Right hindlimb (tissue), 1 donor: ENCODE measurements at regions not wholly inside any gene's neighbourhood (a gene's known extent, or its start where the extent isn't known, plus 50 kb on each side); places are given as distances from the start of the nearest gene placed in this dataset.
"Not testable (repeated sequence)": the region's sequence is repeated elsewhere in the genome, so short reads cannot be mapped to it uniquely, and the experiment has no call there.

Experiments used
- DNase-seq: peaks from one replicate; pipeline ENCODE4 v3.0.0-alpha.2; 2018

- no peak for DNase-seq
These were observed 787.7 kb upstream of the TMEM132C start for GRCh38 chr12:127479256-127479655.

- DNase-seq: no peak
These were observed 786.1 kb upstream of the TMEM132C start for GRCh38 chr12:127480775-127481314.

- DNase-seq: no peak
These were observed 784.0 kb upstream of the TMEM132C start for GRCh38 chr12:127482950-127483349.

GRCh38 chr12:127485528-127485927 is 781.4 kb upstream of the TMEM132C start:
- no peak for DNase-seq

GRCh38 chr12:127487031-127487430 is 779.9 kb upstream of the TMEM132C start:
- DNase-seq: no peak

GRCh38 chr12:127489061-127489460 is 777.9 kb upstream of the TMEM132C start:
- no peak for DNase-seq

GRCh38 chr12:127494961-127495915 is 771.7 kb upstream of the TMEM132C start:
- DNase-seq: no peak

- no peak for DNase-seq
These were observed 770.7 kb upstream of the TMEM132C start for GRCh38 chr12:127496255-127496654.

- no peak for DNase-seq
These were observed 766.4 kb upstream of the TMEM132C start for GRCh38 chr12:127500512-127501035.

GRCh38 chr12:127501916-127502315 is 765.1 kb upstream of the TMEM132C start:
- DNase-seq: no peak

- DNase-seq: no peak
These were observed 763.7 kb upstream of the TMEM132C start for GRCh38 chr12:127503246-127503645.

GRCh38 chr12:127503996-127504395 is 763.0 kb upstream of the TMEM132C start:
- not testable (repeated sequence) for DNase-seq

GRCh38 chr12:127504874-127505273 is 762.1 kb upstream of the TMEM132C start:
- no peak for DNase-seq

- no peak for DNase-seq
These were observed 759.6 kb upstream of the TMEM132C start for GRCh38 chr12:127507341-127507740.

- DNase-seq: no peak
These were observed 757.7 kb upstream of the TMEM132C start for GRCh38 chr12:127509066-127509778.

GRCh38 chr12:127515941-127516340 is 751.0 kb upstream of the TMEM132C start:
- DNase-seq: no peak

- DNase-seq: no peak
These were observed 750.5 kb upstream of the TMEM132C start for GRCh38 chr12:127516467-127516866.

GRCh38 chr12:127519779-127520178 is 747.2 kb upstream of the TMEM132C start:
- no peak for DNase-seq

GRCh38 chr12:127526925-127527324 is 740.0 kb upstream of the TMEM132C start:
- no peak for DNase-seq

GRCh38 chr12:127528551-127528950 is 738.4 kb upstream of the TMEM132C start:
- no peak for DNase-seq

GRCh38 chr12:127531542-127531941 is 735.4 kb upstream of the TMEM132C start:
- no peak for DNase-seq

- no peak for DNase-seq
These were observed 733.6 kb upstream of the TMEM132C start for GRCh38 chr12:127533353-127533752.

GRCh38 chr12:127536833-127537428 is 730.0 kb upstream of the TMEM132C start:
- no peak for DNase-seq
